HT-29 (cell line): ENCODE measurements at regions not wholly inside any gene's neighbourhood (a gene's known extent, or its start where the extent isn't known, plus 50 kb on each side); places are given as distances from the start of the nearest gene placed in this dataset.

Source experiments
- DNase-seq: peaks from one replicate; pipeline ENCODE4 v3.0.0-alpha.2; 2015; ENCODE audit warnings: low spot score

DNA sequence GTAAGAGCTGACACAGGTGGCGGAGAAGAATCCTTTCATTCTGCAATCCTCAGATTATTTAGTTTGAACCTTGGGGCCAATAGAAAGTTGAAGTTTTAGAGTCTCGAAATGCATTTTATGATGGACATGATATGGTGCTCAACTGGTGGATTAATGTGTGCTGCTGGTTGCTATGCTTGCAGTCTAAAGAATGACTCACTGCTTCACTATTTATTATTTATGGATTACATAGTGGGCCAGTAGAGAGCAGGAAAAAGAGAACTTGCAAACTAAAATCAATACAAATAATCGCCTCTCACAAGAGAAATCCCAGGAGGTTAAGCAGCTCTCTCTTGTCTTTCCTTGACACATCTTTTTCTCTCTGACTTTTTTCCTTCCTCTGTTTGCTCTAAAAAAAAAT, 2326.8 kb upstream of the AGA start:
- DNase-seq = no peak

DNA sequence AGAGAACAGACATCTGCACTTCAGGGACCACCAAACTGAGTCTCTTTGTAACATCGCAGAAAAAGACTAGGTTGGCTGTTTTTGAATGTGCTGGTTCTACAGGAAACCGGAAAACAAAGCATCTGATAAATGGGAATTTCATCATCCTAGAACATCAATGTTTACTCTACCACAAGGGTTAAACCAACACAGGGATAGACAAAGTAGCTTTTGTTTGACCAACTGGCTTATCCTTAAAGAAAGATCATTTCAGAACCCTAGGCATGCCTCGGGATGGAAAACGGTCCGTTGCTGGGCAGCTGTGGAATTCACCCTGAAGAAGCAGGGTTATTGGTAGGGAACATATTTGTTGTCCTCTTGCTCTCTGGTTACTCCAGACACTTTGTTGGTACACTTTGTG, 2355.5 kb upstream of the AGA start:
- no peak for DNase-seq

DNA sequence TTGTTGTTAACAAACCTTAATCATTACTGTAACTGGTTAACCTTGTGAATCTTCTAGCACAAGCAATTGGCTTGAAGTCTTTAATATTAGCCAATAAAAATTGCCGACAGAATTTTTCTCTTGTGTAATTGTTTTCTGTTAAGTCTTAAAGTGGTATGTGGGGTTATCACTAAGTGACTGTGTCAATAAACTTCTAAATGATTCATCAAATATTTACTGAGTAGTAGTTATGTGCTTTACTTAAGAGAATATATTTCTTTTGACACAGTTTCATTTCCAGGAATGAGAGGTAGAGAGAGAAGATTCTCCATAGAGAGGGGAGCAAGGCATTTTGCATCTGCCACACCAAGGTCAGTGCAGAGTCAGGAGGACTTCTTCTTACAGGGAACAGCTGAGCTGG, 2361.6 kb upstream of the AGA start:
- no peak for DNase-seq

DNA sequence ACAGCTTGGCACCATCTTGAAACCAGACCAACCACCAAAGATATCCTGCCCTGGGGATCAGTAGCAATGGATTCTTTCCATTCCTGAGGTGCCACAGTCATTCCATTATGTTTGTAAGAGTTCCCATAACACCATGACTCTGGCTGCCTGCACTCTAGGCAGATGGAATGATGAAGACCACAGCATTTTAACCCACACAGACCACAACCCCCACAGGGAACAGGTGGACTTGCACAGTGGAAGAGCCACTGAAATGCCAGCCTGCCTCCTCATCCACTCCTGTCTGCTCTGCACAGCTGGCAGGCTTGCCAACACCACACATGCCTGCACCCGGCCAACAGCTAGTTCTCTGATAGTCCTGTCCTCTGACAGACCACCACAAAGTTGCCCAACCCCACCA, 2362.2 kb upstream of the AGA start:
- no peak for DNase-seq

DNA sequence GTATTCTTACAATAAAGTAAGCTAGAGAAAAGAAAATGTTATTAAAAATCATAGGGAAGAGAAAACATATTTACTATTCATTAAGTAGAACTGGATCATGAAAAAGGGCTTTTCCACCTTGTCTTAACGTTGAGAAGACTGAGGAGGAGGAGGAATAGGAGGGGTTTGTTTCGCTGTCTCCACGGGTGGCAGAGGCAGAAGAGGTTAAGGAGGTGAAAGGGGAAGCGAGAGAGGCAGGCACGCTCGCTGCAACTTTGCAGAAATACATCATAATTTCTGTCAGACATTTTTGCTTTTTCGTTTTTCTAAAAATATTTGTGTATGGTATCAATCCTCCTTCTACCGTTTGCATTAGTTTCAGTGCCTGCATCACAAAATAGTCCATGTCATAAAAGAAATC, 2375.1 kb upstream of the AGA start:
- DNase-seq = no peak

DNA sequence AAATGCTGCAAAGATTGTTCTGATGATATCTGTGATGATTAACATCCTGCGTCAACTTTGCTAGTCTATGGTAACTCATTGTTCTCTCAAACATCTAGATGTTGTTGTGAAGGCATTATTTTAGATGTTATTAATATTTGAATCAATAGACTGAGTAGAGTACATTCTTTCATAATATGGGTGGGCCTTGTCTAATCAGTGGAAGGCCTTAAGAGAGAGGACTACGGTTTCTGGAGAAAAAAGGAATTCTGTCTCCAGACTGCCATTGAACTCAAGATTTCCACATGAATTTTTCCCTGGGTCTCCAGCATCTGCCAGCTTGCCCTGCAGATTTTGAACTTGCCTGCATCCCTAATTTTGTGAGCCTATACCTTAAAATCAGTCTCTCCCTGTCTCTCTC, 2381.1 kb upstream of the AGA start:
- DNase-seq = no peak

DNA sequence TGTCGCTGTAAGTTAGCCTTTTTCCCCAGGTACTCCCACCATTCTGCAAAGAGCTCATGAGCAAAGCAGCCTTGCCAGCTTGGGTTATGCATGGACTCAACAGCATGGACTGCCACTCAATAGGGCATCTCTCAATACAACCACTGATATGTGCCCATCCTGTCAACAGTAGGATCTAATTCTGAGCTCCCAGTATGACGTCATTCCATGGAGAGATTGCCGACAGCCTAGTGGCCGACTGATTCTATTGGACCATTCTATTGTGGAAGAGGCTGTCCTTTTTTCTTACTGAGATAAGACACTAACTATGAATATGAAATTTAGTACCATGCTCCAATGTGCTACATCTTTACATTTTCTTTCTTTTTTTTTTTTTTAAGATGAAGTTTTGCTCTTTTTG, 2389.0 kb upstream of the AGA start:
- no peak for DNase-seq

DNA sequence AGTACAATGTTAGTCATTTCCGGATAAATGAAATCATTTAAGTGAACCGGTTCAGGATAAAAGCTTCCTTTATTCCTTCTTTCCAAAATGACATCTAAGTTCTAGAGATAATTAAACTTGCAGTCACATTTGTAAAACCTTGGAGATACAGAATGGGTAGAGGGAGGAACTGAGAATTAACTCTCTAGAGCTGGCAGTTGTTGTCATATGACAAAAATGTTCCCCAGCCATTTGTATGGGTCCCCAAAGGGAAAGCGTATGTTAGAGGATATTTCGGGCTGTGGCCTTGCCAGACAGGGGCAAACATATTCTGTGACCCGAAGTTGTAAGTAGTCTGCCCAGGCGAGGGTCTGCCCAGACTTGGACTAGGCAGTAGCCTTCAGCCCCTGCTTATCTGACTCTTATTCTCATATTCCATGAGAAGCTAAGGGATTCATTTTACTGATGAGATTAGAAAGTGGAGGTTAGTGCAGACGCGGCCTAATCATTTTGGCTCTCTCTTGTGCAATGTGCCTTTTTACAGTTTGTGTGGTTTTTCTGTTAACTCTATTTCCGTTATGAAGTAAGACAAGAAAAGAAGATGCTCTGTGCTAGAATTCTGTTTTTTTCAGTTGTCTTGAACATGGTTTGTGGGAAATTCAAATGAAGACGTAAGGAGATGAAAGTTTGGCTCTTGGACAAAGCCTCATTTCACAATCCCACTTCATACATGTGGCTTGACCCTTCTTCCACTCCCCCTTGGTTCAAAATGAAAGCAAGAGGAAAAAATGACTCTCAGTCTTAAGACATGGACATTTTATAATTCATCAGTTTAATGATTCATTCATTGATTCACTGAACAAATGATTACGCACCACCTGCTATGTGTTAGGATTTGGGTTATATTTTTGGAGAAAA, 2394.2 kb upstream of the AGA start:
- DNase-seq = no peak

DNA sequence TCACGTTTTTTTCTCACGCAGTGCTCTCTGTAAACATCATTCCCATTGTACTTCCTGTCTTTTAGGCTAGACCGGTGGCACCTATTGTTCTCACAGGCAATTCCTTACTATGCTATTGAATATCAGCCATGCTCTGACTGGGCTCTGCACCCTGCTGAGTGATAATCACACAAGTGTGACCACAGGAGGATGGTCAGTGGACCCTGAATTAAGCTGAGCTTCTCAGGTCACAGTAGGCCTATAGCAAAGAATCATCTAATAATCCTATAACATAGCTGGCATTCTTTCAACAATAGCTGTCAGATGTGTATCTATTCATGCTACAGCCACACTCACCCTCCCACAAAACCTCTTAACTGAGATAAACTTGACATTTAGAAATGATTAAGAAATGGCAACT, 2399.8 kb upstream of the TENM3 start:
- no peak for DNase-seq

DNA sequence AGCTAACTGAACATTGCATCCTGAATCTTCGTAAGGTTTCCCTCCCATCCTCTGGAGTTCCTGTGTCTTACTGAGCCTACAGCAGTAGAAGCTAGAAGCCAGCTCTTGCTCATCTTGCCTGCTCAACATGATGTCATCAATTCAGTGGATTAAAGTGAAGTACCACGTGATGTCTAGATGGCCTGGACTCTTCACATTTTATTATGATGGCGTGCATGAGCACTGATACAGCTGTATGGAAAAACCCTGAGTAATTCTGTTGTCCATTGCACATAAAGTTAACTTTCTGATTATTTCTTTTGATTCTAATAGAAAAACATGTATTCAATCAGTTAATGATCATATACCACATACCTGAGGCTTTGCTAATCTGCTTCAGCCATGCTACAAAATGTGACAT, 2387.7 kb upstream of the TENM3 start:
- DNase-seq = no peak

DNA sequence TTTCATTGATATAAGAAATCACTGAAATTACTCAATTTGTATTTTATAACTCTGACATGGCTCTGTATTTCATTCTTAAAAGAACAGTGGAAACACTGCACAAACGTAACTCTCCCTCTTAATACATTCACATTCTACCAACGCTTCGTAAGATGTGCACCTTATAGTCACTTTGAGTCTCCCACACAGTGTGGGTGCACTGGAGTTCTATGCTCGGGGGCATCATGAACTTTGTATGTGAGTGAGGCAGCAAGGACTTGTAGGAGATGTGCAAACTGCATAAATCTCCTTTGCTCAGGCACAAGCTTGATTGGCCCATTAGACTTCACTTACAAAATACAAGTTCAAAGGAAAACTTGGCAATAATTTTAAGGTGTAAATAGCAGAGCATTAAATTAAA, 2385.0 kb upstream of the TENM3 start:
- DNase-seq = no peak

DNA sequence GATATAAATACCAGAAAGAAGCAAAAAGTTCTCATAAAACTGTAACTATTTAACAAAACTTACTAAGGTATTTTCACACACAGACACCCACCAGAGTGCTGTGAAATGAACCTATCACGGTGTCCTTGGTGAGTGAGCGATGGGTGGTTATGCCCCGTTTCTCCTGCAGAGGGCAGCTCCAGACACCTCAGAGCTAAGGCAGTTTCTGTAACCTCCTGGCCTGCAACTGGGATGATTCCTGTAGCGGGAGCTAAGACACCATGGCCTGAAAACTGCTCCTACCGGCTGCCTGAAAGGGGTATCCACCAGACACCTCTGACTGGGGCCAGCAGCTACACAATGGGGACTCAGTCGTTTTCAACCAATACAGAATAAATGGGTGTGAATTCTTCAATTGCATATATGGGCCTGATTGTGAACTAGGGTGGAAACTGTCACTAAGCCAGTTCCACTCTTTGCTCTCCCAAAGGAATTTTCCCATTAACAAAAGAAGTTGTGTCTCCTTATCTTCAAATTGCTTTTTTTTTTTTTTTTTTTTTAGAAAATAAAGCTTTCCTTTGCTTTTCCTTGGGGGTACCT, 2375.8 kb upstream of the TENM3 start:
- peak; percentile 66 for DNase-seq

DNA sequence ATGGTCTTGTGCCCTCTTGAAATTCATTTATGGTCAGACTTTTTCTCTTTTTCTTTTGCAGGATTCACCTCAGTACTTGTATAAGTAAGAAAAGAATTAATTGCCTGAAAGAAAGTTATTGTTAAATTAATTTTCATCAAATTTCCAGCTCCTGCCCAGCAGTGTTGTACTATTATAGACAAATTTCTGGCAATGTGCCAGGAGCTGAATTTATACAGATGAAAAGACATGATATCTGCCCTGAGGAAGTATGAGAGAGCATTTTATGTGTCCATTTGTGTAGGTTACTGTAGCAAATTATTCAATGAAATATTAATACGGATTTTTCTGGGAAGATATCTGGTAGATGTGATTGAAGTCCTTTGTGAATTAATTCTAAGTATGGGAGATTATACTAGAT, 2371.5 kb upstream of the TENM3 start:
- DNase-seq = no peak

DNA sequence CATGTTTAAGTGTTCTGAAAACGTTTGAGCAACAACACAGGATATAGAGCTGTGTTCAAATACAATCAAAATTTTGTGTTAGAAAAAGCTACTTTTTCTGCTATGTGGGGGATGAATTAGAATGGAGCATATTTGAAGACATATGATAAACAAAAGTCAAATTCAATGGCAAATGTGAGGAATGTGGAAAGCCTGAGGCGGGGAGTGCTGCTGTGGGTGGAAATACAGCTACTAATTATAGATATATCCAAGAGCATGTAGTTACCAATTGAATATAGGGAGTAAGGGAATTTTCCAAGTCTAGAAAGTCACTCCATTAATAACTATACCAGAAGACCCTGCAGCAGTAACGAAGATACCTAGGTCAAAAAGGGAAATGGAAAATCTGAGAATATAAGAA, 2370.4 kb upstream of the TENM3 start:
- no peak for DNase-seq

DNA sequence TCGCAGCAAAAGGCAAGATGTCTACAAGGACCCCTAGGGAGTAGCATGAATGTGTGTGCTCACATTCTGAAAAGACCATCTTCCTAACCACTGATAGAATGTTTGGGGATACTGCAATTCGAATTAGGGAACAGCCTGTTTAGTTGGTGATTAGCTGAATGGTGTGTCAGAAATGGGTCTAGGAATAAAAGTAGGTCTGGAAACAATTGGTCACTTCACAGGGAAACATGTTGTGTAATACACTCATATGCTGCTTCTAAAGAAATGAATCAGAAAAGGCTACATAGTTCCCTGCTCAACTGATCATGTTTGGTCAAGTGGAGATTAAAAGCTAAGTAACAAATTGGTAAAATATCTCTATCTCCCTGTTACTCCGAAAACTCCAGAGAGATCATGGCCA, 2362.4 kb upstream of the TENM3 start:
- no peak for DNase-seq

DNA sequence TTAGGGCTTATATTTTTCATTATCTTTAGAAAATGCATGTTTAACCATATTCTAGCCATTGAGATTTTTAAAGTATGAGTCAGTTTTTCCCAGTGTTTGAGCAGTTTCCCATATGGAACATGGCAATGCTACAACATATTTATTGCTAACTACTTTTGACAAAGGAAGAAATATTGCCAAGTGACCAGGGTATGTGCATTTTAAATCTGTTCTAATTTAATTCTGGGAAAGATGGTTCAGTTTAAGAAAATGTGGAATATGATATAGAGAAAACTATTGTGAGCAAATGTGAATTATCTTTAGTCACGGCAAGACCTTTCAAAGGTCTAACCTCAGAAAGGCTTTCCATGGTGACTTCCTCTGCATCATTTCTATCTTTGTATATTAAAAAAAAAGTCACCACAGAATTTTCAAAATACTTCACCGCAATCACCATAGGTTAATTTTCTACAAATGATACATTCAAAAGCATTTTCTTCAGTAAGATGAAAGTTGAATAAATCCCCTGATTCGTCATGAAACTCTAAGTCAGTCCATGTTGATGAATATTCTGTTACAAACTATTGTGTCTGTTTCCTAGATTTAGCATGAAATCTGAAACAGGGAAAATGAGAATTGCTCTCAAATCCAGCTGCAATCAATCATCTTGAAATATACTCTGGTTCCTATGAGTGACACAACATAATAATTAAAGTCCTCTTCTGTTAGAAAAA, 2349.0 kb upstream of the TENM3 start:
- no peak for DNase-seq

DNA sequence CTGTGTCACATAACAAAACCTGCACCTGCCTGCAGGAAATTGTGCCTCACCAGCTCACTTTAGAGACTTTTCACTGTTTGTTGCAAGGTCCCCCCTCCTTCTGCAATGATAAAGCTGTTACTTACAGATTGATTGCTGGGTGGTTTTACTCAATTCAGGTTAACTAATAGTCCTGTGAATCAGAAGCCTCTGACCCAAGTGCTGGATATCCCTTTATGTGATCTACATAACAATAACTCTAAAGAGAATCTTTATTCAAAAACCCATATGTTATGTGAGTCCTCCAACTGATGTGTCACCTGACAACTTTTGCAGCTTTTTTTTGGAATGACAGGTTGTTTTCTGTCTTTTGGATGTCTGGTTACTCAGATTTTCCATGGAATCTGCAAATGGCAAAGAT, 2323.6 kb upstream of the TENM3 start:
- no peak for DNase-seq

DNA sequence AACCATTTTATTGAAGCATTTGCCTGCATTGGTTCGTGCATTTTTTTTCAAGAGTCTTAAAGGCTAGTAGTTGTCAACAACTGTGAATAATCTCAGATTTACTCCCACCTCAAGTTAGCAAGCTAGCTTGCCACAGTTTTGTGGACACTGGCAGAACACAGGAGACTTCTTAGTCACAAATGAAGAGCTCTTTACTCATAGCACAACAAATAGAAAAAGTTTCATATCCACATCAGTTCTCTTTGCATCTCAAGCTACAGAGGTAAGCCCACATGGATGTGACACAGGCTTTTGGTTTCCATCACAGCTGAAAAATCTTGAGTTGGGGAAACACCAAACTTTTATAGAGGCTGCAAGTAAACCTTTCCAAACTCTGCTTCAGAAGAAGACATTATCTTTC, 2315.7 kb upstream of the TENM3 start:
- no peak for DNase-seq

DNA sequence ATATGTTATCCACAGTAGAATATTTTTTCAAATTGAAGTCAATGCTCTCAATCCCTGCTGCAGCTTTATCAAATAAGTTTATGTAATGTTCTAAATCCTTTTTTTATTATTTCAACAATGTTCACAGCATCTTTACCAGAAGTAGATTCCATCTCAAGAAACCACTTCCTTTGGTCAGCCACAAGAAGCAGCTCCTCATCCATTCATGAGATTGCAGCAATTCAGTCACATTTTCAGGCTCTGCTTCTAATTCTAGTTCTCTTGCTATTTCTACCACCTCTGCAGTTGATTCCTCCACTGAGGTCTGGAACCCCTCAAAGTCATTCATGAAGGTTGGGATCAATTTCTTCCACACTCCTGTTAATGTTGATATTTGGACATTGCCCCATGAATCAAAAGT, 2301.3 kb upstream of the TENM3 start:
- no peak for DNase-seq

DNA sequence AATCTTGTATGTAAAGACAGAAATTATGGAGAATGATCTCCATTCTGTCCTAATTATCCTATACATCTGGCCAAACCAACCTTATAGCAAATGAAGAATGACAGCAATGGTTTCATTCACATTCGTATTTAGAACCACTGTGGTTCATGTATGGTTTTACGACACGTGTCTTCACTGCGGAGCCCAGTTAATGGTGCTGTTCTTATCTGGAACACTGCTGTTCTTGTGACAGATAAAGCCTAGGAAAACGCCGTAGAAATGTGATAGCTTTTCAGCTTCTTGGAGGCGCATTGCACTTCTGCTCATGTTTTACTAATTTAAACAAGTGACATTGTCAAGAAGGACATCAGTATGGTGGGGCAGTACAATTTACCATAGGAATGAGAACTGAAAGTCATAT, 2266.4 kb upstream of the TENM3 start:
- no peak for DNase-seq

DNA sequence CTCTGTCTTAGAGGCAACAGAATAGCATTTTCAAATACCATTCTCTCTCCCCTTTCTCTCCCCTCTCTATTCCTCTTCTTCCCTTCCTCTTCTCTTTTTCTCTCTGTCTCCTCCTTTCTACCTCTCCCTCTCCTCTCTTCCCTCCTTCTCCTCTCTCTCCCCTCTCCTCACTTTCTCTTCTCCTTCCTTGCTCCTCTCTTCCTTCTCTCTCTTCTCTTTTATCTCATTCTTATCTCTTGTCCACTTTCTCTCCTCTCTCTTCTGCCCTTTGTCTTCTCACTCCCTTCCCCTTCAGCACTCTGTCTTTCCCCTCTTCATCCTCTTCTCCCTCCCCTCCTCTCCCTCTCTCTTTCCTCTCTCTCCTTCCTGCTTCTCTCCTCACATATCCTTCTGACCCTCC, 2265.8 kb upstream of the TENM3 start:
- DNase-seq = no peak

DNA sequence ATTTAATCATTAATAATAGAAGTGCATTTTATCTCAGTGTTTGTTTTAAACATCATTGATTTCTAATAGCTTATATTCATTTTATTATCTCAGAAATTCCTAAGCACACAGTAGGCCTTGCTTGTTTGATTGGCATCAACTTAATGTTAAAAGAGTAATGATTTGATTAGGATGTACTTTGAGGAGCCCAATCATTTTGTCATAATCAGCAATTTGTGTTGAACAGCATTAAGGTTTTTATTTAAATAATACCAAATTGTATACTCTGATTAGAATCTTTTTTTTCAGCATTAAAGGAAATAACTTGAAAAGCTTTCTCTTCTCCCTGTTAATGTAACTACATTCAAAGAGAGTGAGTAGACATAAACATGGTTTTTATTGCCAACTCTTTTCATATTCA, 2262.0 kb upstream of the TENM3 start:
- no peak for DNase-seq

DNA sequence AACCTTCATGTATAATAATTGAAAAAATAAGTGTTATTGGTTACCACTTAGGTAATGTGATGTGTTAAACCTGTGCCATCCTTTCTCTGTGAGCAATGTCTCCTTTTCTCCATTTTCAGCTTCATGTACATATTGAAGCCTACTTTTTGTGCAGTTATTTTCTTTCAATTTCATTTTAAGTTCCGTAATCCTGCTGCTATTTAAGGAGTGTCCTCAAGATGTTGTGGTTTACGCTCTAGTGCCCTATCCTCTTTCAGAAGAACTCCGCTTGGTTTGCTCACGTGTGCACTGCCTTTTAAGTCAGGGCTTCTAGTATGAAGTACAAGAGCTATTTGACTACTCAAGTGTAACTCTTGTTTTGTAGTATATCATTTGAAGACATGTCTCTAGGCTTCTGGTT, 2253.2 kb upstream of the TENM3 start:
- DNase-seq = no peak
